ENCODE measurements at regions not wholly inside any gene's neighbourhood (a gene's known extent, or its start where the extent isn't known, plus 50 kb on each side); places are given as distances from the start of the nearest gene placed in this dataset.

GRCh38 chr9:89984214-89984613 lies 379.4 kb downstream of the GADD45G start:
- Histone ChIP-seq H3K4ac (ENCODE audit: low read depth, low read length) (no peak overlapping the region), H2BK120ac (ENCODE audit: insufficient read depth, low read length, poor library complexity) (no peak overlapping the region), H3K4me3 (ENCODE audit: low read depth, low read length) (no peak overlapping the region), H4K91ac (ENCODE audit: low read depth, low read length) (no peak overlapping the region), H3K4me2 (ENCODE audit: low read length) (no peak overlapping the region), H3K14ac (ENCODE audit: low read length) (no peak overlapping the region), H3K27ac (ENCODE audit: low read depth, low read length) (no peak overlapping the region), H3K36me3 (ENCODE audit: control insufficient read depth in 1 of 2, insufficient read depth in 2 of 2, low read length in 2 of 2) (no peaks in the 10 kb centered on the region), H2BK12ac (ENCODE audit: low read length) (no peak overlapping the region), H3K9me3 (ENCODE audit: insufficient read depth, low read depth, low read length) (no peaks in the 10 kb centered on the region), H3K23ac (ENCODE audit: low read length) (no peak overlapping the region), H4K8ac (ENCODE audit: low read depth, low read length) (no peak overlapping the region), H2AK5ac (ENCODE audit: low read length) (no peak overlapping the region), H2AFZ (ENCODE audit: insufficient read depth, low read length, poor library complexity) (no peak overlapping the region), H3K18ac (ENCODE audit: low read length) (no peak overlapping the region), H4K12ac (ENCODE audit: low read depth, low read length) (no peak overlapping the region), H2BK5ac (ENCODE audit: low read depth, low read length, poor library complexity) (no peak overlapping the region), H3K79me1 (ENCODE audit: low read length) (peaks cover 2% of the 10 kb centered on the region), H3K27me3 (ENCODE audit: insufficient read depth, low read length) (no peaks in the 10 kb centered on the region), H3K4me1 (ENCODE audit: control insufficient read depth in 1 of 2, insufficient read depth in 2 of 2, low read length in 2 of 2) (no peaks in the 10 kb centered on the region), H3K79me2 (ENCODE audit: control insufficient read depth, insufficient read depth, low read length, poor library complexity) (no peaks in the 10 kb centered on the region), H3K9ac (ENCODE audit: low read length) (no peak overlapping the region)
- DNase-seq = peak; percentile 30 to 91
- no CpG with 5 or more reads among the region's 1 CpG for WGBS (ENCODE audit: extremely low coverage, insufficient coverage, insufficient read length)

GRCh38 chr9:89985068-89985467 lies 380.3 kb downstream of the GADD45G start:
- no peaks in the 10 kb centered on the region for H3K4me1 ChIP-seq (ENCODE audit: control insufficient read depth in 1 of 2, insufficient read depth in 2 of 2, low read length in 2 of 2)
- H2BK120ac ChIP-seq (ENCODE audit: insufficient read depth, low read length, poor library complexity) = no peak overlapping the region
- no peak overlapping the region for H3K4ac ChIP-seq (ENCODE audit: low read depth, low read length)
- H2BK5ac ChIP-seq (ENCODE audit: low read depth, low read length, poor library complexity) = no peak overlapping the region
- WGBS (ENCODE audit: extremely low coverage, insufficient coverage, insufficient read length) = no CpG with 5 or more reads among the region's 2 CpGs
- H3K23ac ChIP-seq (ENCODE audit: low read length) = no peak overlapping the region
- no peaks in the 10 kb centered on the region for H3K9me3 ChIP-seq (ENCODE audit: insufficient read depth, low read depth, low read length)
- no peak overlapping the region for H3K9ac ChIP-seq (ENCODE audit: low read length)
- H3K36me3 ChIP-seq (ENCODE audit: control insufficient read depth in 1 of 2, insufficient read depth in 2 of 2, low read length in 2 of 2) = no peaks in the 10 kb centered on the region
- no peak overlapping the region for H2AFZ ChIP-seq (ENCODE audit: insufficient read depth, low read length, poor library complexity)
- no peak overlapping the region for H3K14ac ChIP-seq (ENCODE audit: low read length)
- no peak overlapping the region for H4K91ac ChIP-seq (ENCODE audit: low read depth, low read length)
- no peak overlapping the region for H3K18ac ChIP-seq (ENCODE audit: low read length)
- H3K4me2 ChIP-seq (ENCODE audit: low read length) = no peak overlapping the region
- H4K12ac ChIP-seq (ENCODE audit: low read depth, low read length) = no peak overlapping the region
- no peaks in the 10 kb centered on the region for H3K27me3 ChIP-seq (ENCODE audit: insufficient read depth, low read length)
- no peak overlapping the region for H2BK12ac ChIP-seq (ENCODE audit: low read length)
- H4K8ac ChIP-seq (ENCODE audit: low read depth, low read length) = no peak overlapping the region
- no peaks in the 10 kb centered on the region for H3K79me2 ChIP-seq (ENCODE audit: control insufficient read depth, insufficient read depth, low read length, poor library complexity)
- no peak overlapping the region for H3K27ac ChIP-seq (ENCODE audit: low read depth, low read length)
- H3K79me1 ChIP-seq (ENCODE audit: low read length) = peaks cover 5% of the 10 kb centered on the region
- no peak overlapping the region for H2AK5ac ChIP-seq (ENCODE audit: low read length)
- no peak for DNase-seq
- no peak overlapping the region for H3K4me3 ChIP-seq (ENCODE audit: low read depth, low read length)

- no peaks in the 10 kb centered on the region for H3K36me3 ChIP-seq (ENCODE audit: control insufficient read depth in 1 of 2, insufficient read depth in 2 of 2, low read length in 2 of 2)
- H3K9me3 ChIP-seq (ENCODE audit: insufficient read depth, low read depth, low read length) = no peaks in the 10 kb centered on the region
- H3K27ac ChIP-seq (ENCODE audit: low read depth, low read length) = no peak overlapping the region
- H3K4ac ChIP-seq (ENCODE audit: low read depth, low read length) = no peak overlapping the region
- no peak overlapping the region for H2BK120ac ChIP-seq (ENCODE audit: insufficient read depth, low read length, poor library complexity)
- no peak overlapping the region for H3K4me2 ChIP-seq (ENCODE audit: low read length)
- no peak overlapping the region for H2BK12ac ChIP-seq (ENCODE audit: low read length)
- no peak overlapping the region for H2BK5ac ChIP-seq (ENCODE audit: low read depth, low read length, poor library complexity)
- H3K9ac ChIP-seq (ENCODE audit: low read length) = no peak overlapping the region
- no peak overlapping the region for H4K8ac ChIP-seq (ENCODE audit: low read depth, low read length)
- H3K79me2 ChIP-seq (ENCODE audit: control insufficient read depth, insufficient read depth, low read length, poor library complexity) = no peaks in the 10 kb centered on the region
- H2AFZ ChIP-seq (ENCODE audit: insufficient read depth, low read length, poor library complexity) = no peak overlapping the region
- no peak overlapping the region for H4K91ac ChIP-seq (ENCODE audit: low read depth, low read length)
- no CpG with 5 or more reads among the region's 2 CpGs for WGBS (ENCODE audit: extremely low coverage, insufficient coverage, insufficient read length)
- H3K14ac ChIP-seq (ENCODE audit: low read length) = no peak overlapping the region
- no peak overlapping the region for H2AK5ac ChIP-seq (ENCODE audit: low read length)
- no peak overlapping the region for H3K23ac ChIP-seq (ENCODE audit: low read length)
- H3K4me1 ChIP-seq (ENCODE audit: control insufficient read depth in 1 of 2, insufficient read depth in 2 of 2, low read length in 2 of 2) = no peaks in the 10 kb centered on the region
- H3K79me1 ChIP-seq (ENCODE audit: low read length) = peaks cover 8% of the 10 kb centered on the region
- no peak overlapping the region for H3K18ac ChIP-seq (ENCODE audit: low read length)
- H3K27me3 ChIP-seq (ENCODE audit: insufficient read depth, low read length) = no peaks in the 10 kb centered on the region
- no peak overlapping the region for H4K12ac ChIP-seq (ENCODE audit: low read depth, low read length)
- no peak overlapping the region for H3K4me3 ChIP-seq (ENCODE audit: low read depth, low read length)
- DNase-seq = no peak
These were observed 381.4 kb downstream of the GADD45G start for GRCh38 chr9:89986190-89986589.

GRCh38 chr9:89988458-89988857 lies 383.6 kb downstream of the GADD45G start:
- Histone ChIP-seq H3K18ac (ENCODE audit: low read length) (no peak overlapping the region), H3K27me3 (ENCODE audit: insufficient read depth, low read length) (no peaks in the 10 kb centered on the region), H3K4me2 (ENCODE audit: low read length) (no peak overlapping the region), H4K12ac (ENCODE audit: low read depth, low read length) (no peak overlapping the region), H3K9me3 (ENCODE audit: insufficient read depth, low read depth, low read length) (no peaks in the 10 kb centered on the region), H3K27ac (ENCODE audit: low read depth, low read length) (no peak overlapping the region), H2BK120ac (ENCODE audit: insufficient read depth, low read length, poor library complexity) (no peak overlapping the region), H3K23ac (ENCODE audit: low read length) (no peak overlapping the region), H4K8ac (ENCODE audit: low read depth, low read length) (no peak overlapping the region), H4K91ac (ENCODE audit: low read depth, low read length) (no peak overlapping the region), H3K9ac (ENCODE audit: low read length) (no peak overlapping the region), H3K79me1 (ENCODE audit: low read length) (peaks cover 11% of the 10 kb centered on the region), H3K79me2 (ENCODE audit: control insufficient read depth, insufficient read depth, low read length, poor library complexity) (no peaks in the 10 kb centered on the region), H2BK5ac (ENCODE audit: low read depth, low read length, poor library complexity) (no peak overlapping the region), H2AFZ (ENCODE audit: insufficient read depth, low read length, poor library complexity) (no peak overlapping the region), H2BK12ac (ENCODE audit: low read length) (no peak overlapping the region), H3K36me3 (ENCODE audit: control insufficient read depth in 1 of 2, insufficient read depth in 2 of 2, low read length in 2 of 2) (no peaks in the 10 kb centered on the region), H3K4me3 (ENCODE audit: low read depth, low read length) (no peak overlapping the region), H2AK5ac (ENCODE audit: low read length) (no peak overlapping the region), H3K4ac (ENCODE audit: low read depth, low read length) (no peak overlapping the region), H3K14ac (ENCODE audit: low read length) (no peak overlapping the region), H3K4me1 (ENCODE audit: control insufficient read depth in 1 of 2, insufficient read depth in 2 of 2, low read length in 2 of 2) (peaks cover 3 to 7% of the 10 kb centered on the region in 2 experiments)
- DNase-seq = peak in 1 of 2 donors; percentile 58
- WGBS (ENCODE audit: extremely low coverage, insufficient coverage, insufficient read length) = no CpG with 5 or more reads among the region's 1 CpG
